Cerebellar nuclear complex (tissue), 1 donor: ENCODE measurements at regions not wholly inside any gene's neighbourhood (a gene's known extent, or its start where the extent isn't known, plus 50 kb on each side); places are given as distances from the start of the nearest gene placed in this dataset.

ENCODE experiments used
- DNase-seq, 2 experiments: peaks; one replicate each; lab custom pipeline; 2025; lab: John Stamatoyannopoulos, UW

DNA sequence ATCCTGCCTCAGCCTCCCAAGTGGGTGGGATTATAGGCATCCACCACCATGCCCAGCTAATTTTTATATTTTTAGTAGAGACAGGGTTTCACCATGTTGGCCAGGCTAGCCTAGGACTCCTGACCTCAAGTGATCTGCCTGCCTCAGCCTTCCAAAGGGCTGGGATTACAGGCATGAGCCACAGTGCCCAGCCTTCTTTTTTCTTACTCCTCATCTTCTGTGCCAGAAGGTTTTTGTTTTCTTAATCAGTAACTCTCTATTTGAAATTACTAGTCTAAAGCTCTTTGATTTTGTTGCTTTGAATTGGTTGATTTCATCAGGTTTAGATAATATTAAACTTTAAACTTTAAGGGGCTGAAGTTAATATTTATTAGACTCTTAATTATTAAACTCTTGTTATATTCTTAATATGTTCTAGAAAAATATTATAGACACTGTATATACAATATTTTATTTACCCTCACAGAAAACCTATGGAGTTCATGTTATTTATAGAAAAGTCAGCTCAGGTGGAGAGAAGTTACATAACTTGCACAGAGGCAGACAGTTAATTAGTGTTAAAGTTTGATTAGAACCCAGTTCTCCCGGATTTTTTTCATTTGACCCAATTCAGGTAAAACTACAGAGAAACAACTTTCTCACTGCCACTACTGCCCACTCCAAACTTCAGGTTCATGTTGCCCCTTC lies 177.4 kb upstream of the SGK1 start:
- DNase-seq: no peak

GRCh38 chr6:134493789-134494188 lies 175.9 kb upstream of the SGK1 start:
- DNase-seq: no peak

GRCh38 chr6:134491477-134491876 lies 173.6 kb upstream of the SGK1 start:
- no peak for DNase-seq

- DNase-seq: no peak
Measured at GRCh38 chr6:134482593-134483270, 164.8 kb upstream of the SGK1 start.

DNA sequence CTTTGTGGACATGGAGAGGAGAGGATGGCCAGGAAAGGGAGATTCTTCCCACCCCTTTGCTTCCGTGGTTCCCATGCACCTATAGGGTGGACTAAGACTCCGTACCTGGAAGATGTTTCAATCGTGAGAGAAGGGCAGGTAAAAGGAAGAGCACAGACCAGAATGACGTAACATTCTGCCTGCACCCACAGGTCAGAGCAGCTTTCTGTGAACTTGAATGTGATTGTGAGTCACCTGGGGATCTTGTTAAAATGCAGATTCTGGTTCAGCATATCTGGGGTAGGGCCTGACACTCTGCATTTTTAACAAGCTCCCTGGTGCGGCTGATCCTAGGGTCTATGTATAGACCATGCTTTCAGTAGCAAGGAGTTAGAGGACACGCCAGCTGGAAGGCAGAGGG lies 164.1 kb upstream of the SGK1 start:
- DNase-seq: no peak

DNA sequence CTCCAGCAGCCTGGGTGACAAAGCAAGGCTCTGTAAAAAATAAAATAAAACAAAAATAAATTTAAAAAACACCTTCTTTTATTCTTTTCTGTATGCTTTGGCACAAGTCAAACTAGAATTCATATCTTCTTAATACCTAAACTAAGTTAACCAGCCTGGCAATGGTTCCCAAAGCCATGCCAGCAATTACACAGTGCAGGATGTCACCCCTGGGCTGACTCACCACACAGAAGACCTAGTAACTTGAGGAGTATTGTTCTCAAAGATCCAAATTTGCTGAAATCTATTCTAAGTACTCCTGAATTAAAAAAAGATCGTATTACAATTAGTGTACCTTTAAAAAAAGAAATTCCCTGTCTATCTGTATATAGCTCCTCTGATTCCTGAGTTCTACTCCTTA lies 162.7 kb upstream of the SGK1 start:
- DNase-seq: no peak

- no peak for DNase-seq
Measured at GRCh38 chr6:134478764-134479399, 161.0 kb upstream of the SGK1 start.

- DNase-seq: no peak
Measured at GRCh38 chr6:134477991-134478635, 160.2 kb upstream of the SGK1 start.

DNA sequence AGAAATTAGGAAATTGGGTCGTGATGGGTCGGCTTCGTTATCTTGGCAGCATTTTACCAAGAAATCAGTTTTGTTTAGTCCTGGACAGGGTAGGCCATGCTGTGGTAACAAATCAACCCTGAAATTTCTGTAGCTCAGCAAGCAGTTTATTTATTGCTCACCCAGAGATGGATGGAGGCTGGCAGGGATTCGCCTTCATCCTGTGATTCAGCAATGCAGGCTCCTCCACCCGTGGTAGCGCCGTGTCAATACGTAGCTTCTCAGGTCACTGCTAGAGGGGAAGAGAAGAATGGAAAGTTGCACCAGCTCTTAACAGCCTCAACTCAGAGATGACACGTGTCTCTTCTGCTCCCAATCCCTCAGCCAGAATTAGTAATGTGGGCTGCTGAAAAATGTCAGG lies 157.0 kb upstream of the SGK1 start:
- DNase-seq: no peak

DNA sequence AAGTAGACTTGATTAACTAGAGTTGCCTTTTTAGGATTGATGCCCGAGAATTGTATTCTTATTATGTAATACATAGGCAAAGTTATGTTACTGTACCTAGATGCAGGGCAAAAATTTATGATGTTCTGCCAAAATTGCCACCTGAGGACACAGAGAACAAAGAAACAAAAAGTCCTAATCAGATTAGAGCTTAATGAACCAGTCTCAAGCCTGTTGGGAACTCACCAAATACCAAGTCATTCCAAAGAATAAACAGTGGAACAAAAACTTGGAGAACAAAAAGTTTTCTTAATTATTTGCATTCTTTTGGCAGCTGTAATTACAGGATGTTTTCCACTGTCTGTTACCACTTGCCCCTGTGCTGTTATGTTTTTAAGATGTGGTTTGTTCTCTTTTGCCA lies 154.7 kb upstream of the SGK1 start:
- no peak for DNase-seq

GRCh38 chr6:134472046-134472445 lies 154.1 kb upstream of the SGK1 start:
- no peak for DNase-seq

DNA sequence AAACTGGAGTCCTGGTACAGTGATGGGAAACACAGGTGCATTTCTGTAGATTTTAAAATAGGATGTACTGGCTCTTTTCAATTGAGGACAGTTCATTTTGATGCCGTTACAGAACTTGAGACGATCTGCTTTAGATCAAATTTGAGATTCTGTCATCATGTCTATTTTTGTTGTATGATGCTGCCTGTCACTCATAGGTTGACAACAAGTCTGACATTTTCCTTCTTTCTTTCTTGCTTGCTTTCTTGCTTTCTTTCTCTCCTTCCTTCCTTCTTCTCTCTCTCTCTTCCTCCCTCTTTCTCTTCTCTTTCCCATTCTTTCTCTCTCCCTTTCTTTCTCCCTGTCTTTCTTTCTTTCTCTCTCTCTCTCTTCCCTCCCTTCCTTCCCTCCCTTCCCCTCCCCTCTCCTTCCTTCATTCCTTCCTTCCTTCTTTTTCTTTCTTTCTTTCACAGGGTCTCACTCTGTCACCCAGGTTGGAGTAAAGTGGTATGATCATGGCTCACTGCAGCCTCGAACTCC lies 152.6 kb upstream of the SGK1 start:
- DNase-seq: no peak

GRCh38 chr6:134469702-134470456 lies 152.0 kb upstream of the SGK1 start:
- DNase-seq: no peak

DNA sequence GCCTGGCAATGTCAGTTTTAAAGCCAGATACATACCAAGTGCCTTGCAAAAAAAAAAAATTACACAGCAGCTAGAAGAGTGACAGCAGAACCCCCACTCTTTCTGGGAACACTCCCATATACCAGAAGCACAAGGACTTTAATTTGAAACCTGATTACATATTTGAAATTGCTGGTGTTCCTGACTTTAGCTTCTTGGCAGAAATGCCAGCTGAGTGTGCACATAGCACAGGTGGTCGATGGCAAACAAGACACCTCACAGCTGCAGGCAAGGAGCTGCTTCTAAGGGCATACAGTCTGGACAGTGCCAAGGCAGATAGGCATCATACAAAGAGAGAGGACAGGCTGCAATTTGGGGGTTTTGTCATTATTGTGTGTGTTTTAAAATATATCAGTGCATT lies 150.7 kb upstream of the SGK1 start:
- DNase-seq: no peak

GRCh38 chr6:134467620-134468019 lies 149.7 kb upstream of the SGK1 start:
- DNase-seq: no peak

DNA sequence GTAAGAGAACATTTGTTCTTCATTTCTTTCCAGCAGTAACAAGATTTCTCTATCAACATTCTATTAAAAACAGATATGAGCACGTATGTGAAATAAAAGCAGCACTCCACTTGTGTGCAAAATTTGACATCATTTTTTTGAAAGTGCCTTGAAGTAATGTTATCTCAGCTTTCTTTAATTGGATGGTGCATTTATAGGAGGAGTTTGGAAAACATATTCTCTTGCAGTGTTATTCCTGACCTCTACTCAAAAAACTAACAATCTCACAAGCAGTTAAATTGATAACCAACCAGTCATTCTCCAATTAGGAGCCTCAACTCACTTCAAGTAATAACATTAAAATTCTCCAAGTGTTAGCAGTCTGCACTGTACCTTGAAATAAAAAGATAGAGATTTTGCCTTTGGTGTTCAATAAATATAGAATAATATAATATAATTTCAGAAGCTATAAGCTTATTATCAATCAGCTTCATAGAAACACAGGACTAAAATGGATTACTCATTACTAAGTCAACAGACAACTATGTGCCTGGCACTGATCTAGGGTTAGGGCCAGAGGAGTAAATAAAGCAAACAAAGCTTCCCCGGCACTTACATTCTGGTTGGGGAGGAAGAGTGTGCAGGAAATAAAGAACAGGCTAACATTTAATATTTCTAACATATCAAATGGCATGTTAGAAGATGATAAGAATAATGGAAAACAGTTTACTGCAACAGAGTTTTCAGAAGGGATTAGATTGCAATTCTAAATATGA lies 149.0 kb upstream of the SGK1 start:
- DNase-seq: no peak

- no peak for DNase-seq
Measured at GRCh38 chr6:134464690-134465411, 146.9 kb upstream of the SGK1 start.

DNA sequence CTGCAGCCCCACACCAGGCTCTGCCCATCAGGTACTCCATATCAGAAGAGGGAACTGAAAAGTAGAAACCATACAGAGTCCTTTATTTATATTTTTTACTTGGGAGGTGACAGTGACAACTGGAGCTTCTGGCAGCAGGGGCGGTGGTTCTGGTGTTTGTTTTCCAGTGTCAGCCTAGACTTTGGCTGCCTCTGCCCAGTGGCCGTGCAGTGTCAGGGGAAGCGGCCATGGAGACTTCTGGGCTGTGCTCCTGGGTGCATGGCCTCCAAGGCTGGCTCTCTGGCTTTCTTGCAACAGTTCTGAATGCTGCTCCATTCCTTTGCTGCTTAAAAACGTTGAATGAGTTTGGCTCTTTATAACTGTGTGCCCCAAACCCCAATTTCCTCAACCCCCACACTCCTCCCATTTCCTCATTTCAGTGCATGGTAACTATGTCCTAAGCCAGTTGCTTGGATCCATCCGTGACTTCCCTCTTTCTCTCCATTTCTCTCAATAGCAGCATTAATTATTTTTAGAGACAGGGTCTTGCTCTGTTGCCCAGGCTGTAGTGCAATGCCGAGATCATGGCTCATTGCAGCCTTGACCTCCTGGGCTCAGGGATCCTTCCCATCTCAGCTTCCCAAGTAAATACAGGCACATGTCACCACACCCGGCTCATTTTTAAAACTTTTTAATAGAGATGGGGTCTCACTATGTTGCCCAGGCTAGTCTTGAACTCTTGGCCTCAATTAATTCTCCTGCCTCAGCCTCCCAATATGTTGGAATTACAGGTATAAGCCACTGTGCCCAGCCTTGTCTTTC lies 141.1 kb upstream of the SGK1 start:
- no peak for DNase-seq

- DNase-seq: no peak
Measured at GRCh38 chr6:134457941-134458340, 140.0 kb upstream of the SGK1 start.

DNA sequence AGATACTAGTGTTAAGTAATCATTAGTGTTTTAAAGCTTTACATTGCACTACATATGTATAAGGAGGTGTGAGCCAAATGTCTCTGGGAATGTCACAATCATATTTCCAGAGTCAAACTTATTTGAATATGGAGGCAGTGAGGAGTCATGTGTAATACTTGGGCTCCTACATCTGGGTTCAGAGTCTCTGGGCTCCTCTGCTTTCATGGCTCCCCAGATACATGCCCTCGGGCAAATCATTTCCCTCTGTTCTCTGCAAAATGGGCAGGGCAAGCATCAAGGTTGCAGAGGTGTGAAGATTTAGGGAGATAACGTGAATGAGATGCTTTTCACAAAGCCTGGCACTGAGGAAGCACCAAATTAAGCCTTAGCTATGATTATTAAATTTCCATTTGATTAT lies 138.3 kb upstream of the SGK1 start:
- no peak for DNase-seq
